Mucosa of rectum (tissue), 2 donors: ENCODE measurements at regions not wholly inside any gene's neighbourhood (a gene's known extent, or its start where the extent isn't known, plus 50 kb on each side); places are given as distances from the start of the nearest gene placed in this dataset.
"Not testable (repeated sequence)": the region's sequence is repeated elsewhere in the genome, so short reads cannot be mapped to it uniquely, and the experiment has no call there.

ENCODE experiments used
- H3K27ac ChIP-seq, 2 donors: one replicate each; pipeline ENCODE4 v1.7.0; 2013; ENCODE audit warnings: inconsistent platforms in 2 of 2, low read depth in 2 of 2, low read length in 2 of 2
- H3K27me3 ChIP-seq, 2 donors: one replicate each; pipeline ENCODE4 v1.7.0; 2013; ENCODE audit warnings: low read length in 2 of 2; ENCODE audit not compliant: control insufficient read depth in 2 of 2, insufficient read depth in 2 of 2
- H3K36me3 ChIP-seq, 2 donors: one replicate each; pipeline ENCODE4 v1.7.0; 2013; ENCODE audit warnings: low read length in 2 of 2; ENCODE audit not compliant: control insufficient read depth in 2 of 2, insufficient read depth in 2 of 2
- H3K4me1 ChIP-seq, 2 donors: one replicate each; pipeline ENCODE4 v1.7.0; 2013; ENCODE audit warnings: low read length in 2 of 2, mild to moderate bottlenecking in 1 of 2; ENCODE audit not compliant: control insufficient read depth in 2 of 2, insufficient read depth in 2 of 2
- H3K4me3 ChIP-seq, 2 donors: one replicate each; pipeline ENCODE4 v1.7.0; 2013; ENCODE audit warnings: low read length in 2 of 2
- H3K9ac ChIP-seq, 2 donors: one replicate each; pipeline ENCODE4 v1.7.0; 2013; ENCODE audit warnings: low read length in 2 of 2, low read depth in 1 of 2, mild to moderate bottlenecking in 1 of 2
- H3K9me3 ChIP-seq, 2 donors: one replicate each; pipeline ENCODE4 v1.7.0; 2013; ENCODE audit warnings: low read length in 2 of 2; ENCODE audit not compliant: control insufficient read depth in 2 of 2
- donor health status: healthy.
- donor health status: Normal muscosa, but diverticular disease.

GRCh38 chr3:72505539-72506405 is 342.5 kb downstream of the SHQ1 start:
- H3K4me1 ChIP-seq, result no peaks in the 10 kb centered on the region
- H3K27me3 ChIP-seq, result no peaks in the 10 kb centered on the region
- no peak overlapping the region for H3K4me3 ChIP-seq
- no peak overlapping the region for H3K9ac ChIP-seq
- H3K36me3 ChIP-seq, result no peaks in the 10 kb centered on the region
- no peak overlapping the region for H3K27ac ChIP-seq
- no peaks in the 10 kb centered on the region for H3K9me3 ChIP-seq

- H3K4me1 ChIP-seq, H3K27me3 ChIP-seq, H3K27ac ChIP-seq, H3K9me3 ChIP-seq, H3K36me3 ChIP-seq, H3K9ac ChIP-seq, H3K4me3 ChIP-seq: not testable (repeated sequence)
Measured at GRCh38 chr3:72497501-72497900, 350.7 kb downstream of the SHQ1 start.

- Histone ChIP-seq H3K27ac (no peak overlapping the region), H3K4me1 (no peaks in the 10 kb centered on the region), H3K36me3 (no peaks in the 10 kb centered on the region), H3K9me3 (no peaks in the 10 kb centered on the region), H3K27me3 (no peaks in the 10 kb centered on the region), H3K9ac (no peak overlapping the region), H3K4me3 (no peak overlapping the region)
Measured at GRCh38 chr3:72496051-72496670, 352.1 kb downstream of the SHQ1 start.

- no peaks in the 10 kb centered on the region for H3K4me1 ChIP-seq
- H3K27me3 ChIP-seq, result no peaks in the 10 kb centered on the region
- H3K9me3 ChIP-seq, result no peaks in the 10 kb centered on the region
- H3K9ac ChIP-seq, result no peak overlapping the region
- no peaks in the 10 kb centered on the region for H3K36me3 ChIP-seq
- H3K4me3 ChIP-seq, result no peak overlapping the region
- no peak overlapping the region for H3K27ac ChIP-seq
Measured at GRCh38 chr3:72494626-72495025, 353.6 kb downstream of the SHQ1 start.

GRCh38 chr3:72494130-72494529 is 354.1 kb downstream of the SHQ1 start:
- Histone ChIP-seq H3K4me3 (no peak overlapping the region), H3K27ac (no peak overlapping the region), H3K27me3 (no peaks in the 10 kb centered on the region), H3K9ac (no peak overlapping the region), H3K9me3 (no peaks in the 10 kb centered on the region), H3K4me1 (no peaks in the 10 kb centered on the region), H3K36me3 (no peaks in the 10 kb centered on the region)

- Histone ChIP-seq H3K9ac (no peak overlapping the region), H3K9me3 (no peaks in the 10 kb centered on the region), H3K27me3 (no peaks in the 10 kb centered on the region), H3K27ac (no peak overlapping the region), H3K4me1 (peaks cover 5% of the 10 kb centered on the region in 2 donors), H3K4me3 (no peak overlapping the region), H3K36me3 (no peaks in the 10 kb centered on the region)
Measured at GRCh38 chr3:72492240-72492639, 356.0 kb downstream of the SHQ1 start.

GRCh38 chr3:72490688-72491435 is 357.4 kb downstream of the SHQ1 start:
- no peaks in the 10 kb centered on the region for H3K27me3 ChIP-seq
- H3K9me3 ChIP-seq, result no peaks in the 10 kb centered on the region
- peaks cover 5 to 8% of the 10 kb centered on the region in 2 donors for H3K4me1 ChIP-seq
- H3K4me3 ChIP-seq, result no peak overlapping the region
- H3K9ac ChIP-seq, result no peak overlapping the region
- H3K36me3 ChIP-seq, result no peaks in the 10 kb centered on the region
- no peak overlapping the region for H3K27ac ChIP-seq

- Histone ChIP-seq H3K4me3 (no peak overlapping the region), H3K36me3 (no peaks in the 10 kb centered on the region), H3K9ac (no peak overlapping the region), H3K27ac (no peak overlapping the region), H3K27me3 (no peaks in the 10 kb centered on the region), H3K4me1 (peaks cover 5 to 8% of the 10 kb centered on the region in 2 donors), H3K9me3 (no peaks in the 10 kb centered on the region)
Measured at GRCh38 chr3:72489901-72490300, 358.3 kb downstream of the SHQ1 start.

- Histone ChIP-seq H3K4me1 (peaks cover 5 to 8% of the 10 kb centered on the region in 2 donors), H3K9ac (no peak overlapping the region), H3K36me3 (no peaks in the 10 kb centered on the region), H3K4me3 (no peak overlapping the region), H3K27ac (no peak overlapping the region), H3K9me3 (no peaks in the 10 kb centered on the region), H3K27me3 (no peaks in the 10 kb centered on the region)
Measured at GRCh38 chr3:72488738-72489035, 359.6 kb downstream of the SHQ1 start.
